ENCODE measurements at regions not wholly inside any gene's neighbourhood (a gene's known extent, or its start where the extent isn't known, plus 50 kb on each side); places are given as distances from the start of the nearest gene placed in this dataset.

DNA sequence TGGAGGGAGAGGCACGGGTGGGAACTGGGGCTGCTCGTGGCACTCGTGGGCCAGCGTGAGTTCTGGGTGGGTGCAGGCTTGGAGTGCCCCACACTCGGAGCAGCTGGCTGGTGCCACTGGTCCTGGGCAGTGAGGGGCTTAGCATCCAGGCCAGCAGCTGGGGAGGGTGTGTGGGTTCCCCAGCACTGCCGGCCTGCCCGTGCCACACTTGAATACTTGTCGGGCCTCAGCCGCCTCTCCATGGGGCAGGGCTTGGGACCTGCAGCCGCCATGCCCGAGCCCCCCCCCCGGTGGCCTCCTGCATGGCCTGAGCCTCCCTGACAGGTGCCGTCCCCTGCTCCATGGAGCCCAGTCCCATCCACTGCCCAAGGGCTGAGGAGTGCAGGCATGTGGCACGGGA lies 207.2 kb downstream of the CD109 start:
- TF ChIP-seq, protein P1, sequence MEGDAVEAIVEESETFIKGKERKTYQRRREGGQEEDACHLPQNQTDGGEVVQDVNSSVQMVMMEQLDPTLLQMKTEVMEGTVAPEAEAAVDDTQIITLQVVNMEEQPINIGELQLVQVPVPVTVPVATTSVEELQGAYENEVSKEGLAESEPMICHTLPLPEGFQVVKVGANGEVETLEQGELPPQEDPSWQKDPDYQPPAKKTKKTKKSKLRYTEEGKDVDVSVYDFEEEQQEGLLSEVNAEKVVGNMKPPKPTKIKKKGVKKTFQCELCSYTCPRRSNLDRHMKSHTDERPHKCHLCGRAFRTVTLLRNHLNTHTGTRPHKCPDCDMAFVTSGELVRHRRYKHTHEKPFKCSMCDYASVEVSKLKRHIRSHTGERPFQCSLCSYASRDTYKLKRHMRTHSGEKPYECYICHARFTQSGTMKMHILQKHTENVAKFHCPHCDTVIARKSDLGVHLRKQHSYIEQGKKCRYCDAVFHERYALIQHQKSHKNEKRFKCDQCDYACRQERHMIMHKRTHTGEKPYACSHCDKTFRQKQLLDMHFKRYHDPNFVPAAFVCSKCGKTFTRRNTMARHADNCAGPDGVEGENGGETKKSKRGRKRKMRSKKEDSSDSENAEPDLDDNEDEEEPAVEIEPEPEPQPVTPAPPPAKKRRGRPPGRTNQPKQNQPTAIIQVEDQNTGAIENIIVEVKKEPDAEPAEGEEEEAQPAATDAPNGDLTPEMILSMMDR (IDR thresholded peaks at IDR 0.05; ENCODE audit: insufficient read depth, low read depth, low read length), result no peak
- no peak for TF ChIP-seq EZH2 (IDR thresholded peaks at IDR 0.05; ENCODE audit: insufficient read depth, low read length)

All from astrocyte (in vitro differentiated cells and primary cell).